NT2/D1 (cell line): ENCODE measurements at regions not wholly inside any gene's neighbourhood (a gene's known extent, or its start where the extent isn't known, plus 50 kb on each side); places are given as distances from the start of the nearest gene placed in this dataset.

Source experiments
- SUZ12 ChIP-seq: IDR thresholded peaks from 2 replicates; pipeline ENCODE4 v1.6.1; 2011; ENCODE audit not compliant: insufficient read length, insufficient read depth; ENCODE audit errors: extremely low read depth
- YY1 ChIP-seq: IDR thresholded peaks from 2 replicates; pipeline ENCODE4 v1.6.1; 2011; ENCODE audit not compliant: insufficient read length, insufficient read depth
- ZNF274 ChIP-seq: IDR thresholded peaks from 2 replicates; pipeline ENCODE4 v1.6.1; 2011; ENCODE audit warnings: mild to moderate bottlenecking, low read depth, low read length

DNA sequence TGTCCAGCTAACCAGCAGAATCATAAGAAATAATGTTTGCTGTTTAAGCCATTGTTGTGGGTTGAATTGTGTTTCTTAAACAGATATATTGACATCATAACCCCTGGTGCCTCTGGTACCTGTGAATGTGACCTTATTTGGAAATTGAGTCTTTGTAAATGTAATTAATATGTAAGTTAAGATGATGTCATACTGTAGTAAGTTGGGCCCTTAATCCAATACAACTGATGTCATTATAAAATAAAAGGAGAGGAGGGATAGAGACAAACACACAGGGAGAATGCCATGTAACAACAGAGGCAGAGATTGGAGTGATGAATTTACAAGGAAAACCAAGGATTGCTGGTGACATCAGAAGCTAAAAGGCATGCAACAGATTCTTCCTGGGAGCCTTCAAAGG, 141.4 kb downstream of the ZIC3 start:
- TF ChIP-seq SUZ12 = no peak
- no peak for TF ChIP-seq YY1
- no peak for TF ChIP-seq ZNF274
